HepG2 (cell line): ENCODE measurements at regions not wholly inside any gene's neighbourhood (a gene's known extent, or its start where the extent isn't known, plus 50 kb on each side); places are given as distances from the start of the nearest gene placed in this dataset.

Experiments used
- ATAC-seq: fragments of 200-7000 bp; cut with Tn5 transposase; 3 replicates; pipeline ENCODE4 v1.9.1; 2020; ENCODE audit warnings: mild to moderate bottlenecking, moderate library complexity
- BruUV-seq: library from RNA; stranded (reverse); fragments of 400-500 nt; replicated peaks from 2 replicates; lab custom pipeline; 2021; lab: Mats Ljungman, UMichigan
- CTCF ChIA-PET: fragments of 300-600 bp; formaldehyde crosslinking; extraction: SDS; loops from one replicate; lab custom pipeline; 2021; ENCODE audit warnings: low total read pairs, inconsistent platforms, low intra/inter-chr PET ratio; lab: Yijun Ruan, JAX
- POLR2A ChIA-PET: fragments of 350-600 bp; sonication (Branson Sonifier 250); formaldehyde crosslinking; loops from one replicate; lab custom pipeline; 2020; ENCODE audit warnings: antibody characterized with exemption, inconsistent platforms; lab: Yijun Ruan, JAX
- DNase-seq: peaks from one replicate; pipeline ENCODE4 v3.0.0-alpha.2; 2015; ENCODE audit warnings: low spot score
- FAIRE-seq: peaks from 3 replicates; lab custom pipeline; 2011; peaks lifted over from hg19 to GRCh38; lab: Jason Lieb, UNC
- H2AFZ ChIP-seq: one replicate; pipeline ENCODE4 v1.6.1; 2011; ENCODE audit warnings: low read length, inconsistent platforms
- H3K27ac ChIP-seq: fragments of 300-600 bp; 3 replicates; pipeline ENCODE4 v1.8.0; 2011; ENCODE audit warnings: mixed run types, mild to moderate bottlenecking, mixed read lengths, low read length, inconsistent platforms; ENCODE audit not compliant: insufficient read depth; ENCODE audit errors: extremely low read length
- H3K27me3 ChIP-seq, 2 experiments: fragments of 200-600 bp in 1 of 2; 2 replicates in 1 of 2; 3 replicates in 1 of 2; pipeline versions ENCODE4 v1.6.0 to v1.8.0; 2011; ENCODE audit warnings: low read length in 2 of 2, mild to moderate bottlenecking in 2 of 2, moderate library complexity in 2 of 2, inconsistent platforms in 1 of 2; ENCODE audit not compliant: insufficient read depth in 2 of 2, control insufficient read depth in 1 of 2
- H3K36me3 ChIP-seq, 2 experiments: fragments of 200-600 bp in 1 of 2; replicated peaks in 1 of 2; 2 replicates in 1 of 2; 3 replicates in 1 of 2; pipeline versions ENCODE4 v1.5.1 to v1.8.0; 2011; ENCODE audit warnings: low read length in 2 of 2, inconsistent platforms in 1 of 2; ENCODE audit not compliant: insufficient read depth in 2 of 2, control insufficient read depth in 1 of 2
- H3K4me1 ChIP-seq: 2 replicates; pipeline ENCODE4 v1.5.1; 2012; ENCODE audit warnings: low read length, inconsistent platforms; ENCODE audit not compliant: insufficient read depth
- H3K4me2 ChIP-seq: 2 replicates; pipeline ENCODE4 v1.6.0; 2011; ENCODE audit warnings: low read depth, low read length, inconsistent platforms
- H3K4me3 ChIP-seq, 3 experiments: fragments of 200-600 bp in 1 of 3; sonication (generic), shearing (Covaris generic) in 1 of 3; replicated peaks in 1 of 3; 2 replicates each; pipeline ENCODE4 v1.5.1; 2011 to 2016; ENCODE audit warnings: low read length in 3 of 3, inconsistent platforms in 2 of 3, low read depth in 2 of 3, mild to moderate bottlenecking in 2 of 3, control low read depth in 1 of 3, mixed read lengths in 1 of 3; ENCODE audit not compliant: insufficient read depth in 1 of 3
- H3K79me2 ChIP-seq: one replicate; pipeline ENCODE4 v1.6.1; 2011; ENCODE audit warnings: low read length, inconsistent platforms; ENCODE audit not compliant: insufficient read depth
- H3K9ac ChIP-seq: 2 replicates; pipeline ENCODE4 v1.6.0; 2011; ENCODE audit warnings: mild to moderate bottlenecking, low read depth, low read length, inconsistent platforms; ENCODE audit not compliant: insufficient read depth
- H3K9me3 ChIP-seq: 2 replicates; pipeline ENCODE4 v1.5.1; 2012; ENCODE audit warnings: mild to moderate bottlenecking, low read length
- H4K20me1 ChIP-seq: 2 replicates; pipeline ENCODE4 v1.6.0; 2011; ENCODE audit warnings: inconsistent platforms, mild to moderate bottlenecking, low read length, moderate library complexity; ENCODE audit not compliant: insufficient read depth
- CTCF ChIP-seq: sonication (generic); formaldehyde crosslinking; IDR thresholded peaks from 2 replicates; pipeline ENCODE4 v1.5.0; 2020; ENCODE audit warnings: mild to moderate bottlenecking, missing genetic modification reagents, moderate library complexity
- FOXA3 ChIP-seq: IDR thresholded peaks from 2 replicates; pipeline ENCODE4 v1.6.1; 2016; ENCODE audit warnings: missing genetic modification reagents, missing compliant biosample characterization
- FOXP1 ChIP-seq, 2 experiments: fragments of 450-650 bp in 1 of 2; IDR thresholded peaks; 2 replicates each; pipeline ENCODE4 v1.6.1; 2017 to 2018; ENCODE audit warnings: antibody characterized with exemption in 1 of 2
- GLI4 ChIP-seq: sonication (generic); formaldehyde crosslinking; IDR thresholded peaks from 2 replicates; pipeline ENCODE4 v1.5.1; 2020; ENCODE audit warnings: missing genetic modification reagents, mild to moderate bottlenecking, moderate library complexity, borderline replicate concordance
- HNF4A ChIP-seq: sonication (generic); formaldehyde crosslinking; IDR thresholded peaks from 2 replicates; pipeline ENCODE4 v1.4.0; 2020; ENCODE audit warnings: missing genetic modification reagents
- HOMEZ ChIP-seq: IDR thresholded peaks from 2 replicates; pipeline ENCODE4 v1.6.1; 2016; ENCODE audit warnings: low read depth
- MIER2 ChIP-seq: IDR thresholded peaks from 2 replicates; pipeline ENCODE4 v1.6.1; 2016; ENCODE audit warnings: missing biosample characterization, missing genetic modification reagents
- REPIN1 ChIP-seq: sonication (generic); formaldehyde crosslinking; IDR thresholded peaks from 2 replicates; pipeline ENCODE4 v1.8.0; 2022; ENCODE audit warnings: missing genetic modification reagents, low read depth, mild to moderate bottlenecking, borderline replicate concordance
- SAP130 ChIP-seq: IDR thresholded peaks from 2 replicates; pipeline ENCODE4 v1.6.1; 2016; ENCODE audit warnings: low read depth
- SMC3 ChIP-seq: IDR thresholded peaks from 2 replicates; pipeline ENCODE4 v1.6.1; 2011; ENCODE audit warnings: low read length, improper control_type of control experiment
- TEAD3 ChIP-seq: optimal IDR thresholded peaks from 2 replicates; pipeline ENCODE3; 2016; ENCODE audit warnings: borderline replicate concordance
- THAP11 ChIP-seq: IDR thresholded peaks from 2 replicates; pipeline ENCODE4 v1.6.1; 2016; ENCODE audit warnings: missing biosample characterization, missing genetic modification reagents
- ZMAT3 ChIP-seq: sonication (generic); formaldehyde crosslinking; conservative IDR thresholded peaks from 2 replicates; pipeline ENCODE4 v1.7.0; 2021; ENCODE audit warnings: missing genetic modification reagents
- ZMYM4 ChIP-seq: sonication (generic); formaldehyde crosslinking; IDR thresholded peaks from 2 replicates; pipeline ENCODE4 v1.8.1; 2023; ENCODE audit warnings: mild to moderate bottlenecking, missing genetic modification reagents
- ZNF350 ChIP-seq: sonication (generic); formaldehyde crosslinking; IDR thresholded peaks from 2 replicates; pipeline ENCODE4 v1.4.0; 2020; ENCODE audit warnings: mild to moderate bottlenecking, low read depth, missing genetic modification reagents, borderline replicate concordance
- ZNF512 ChIP-seq: sonication (generic); formaldehyde crosslinking; IDR thresholded peaks from 2 replicates; pipeline ENCODE4 v1.4.0; 2020; ENCODE audit warnings: mild to moderate bottlenecking, missing genetic modification reagents
- ZNF644 ChIP-seq: IDR thresholded peaks from 2 replicates; pipeline ENCODE4 v1.6.1; 2016; ENCODE audit warnings: low read depth
- WGBS: methylation state at CpG from one replicate; pipeline ENCODE4 v1.1.6; 2017; ENCODE audit warnings: low lambda C conversion rate; 5-methylcytosine and 5-hydroxymethylcytosine counted together
- in situ Hi-C: cut with HindIII; loops from 2 replicates; pipeline ENCODE4 v1.10.0; 2017; ENCODE audit warnings: low pct_unique_long_range_greater_than_20kb; ENCODE audit not compliant: extremely low pct_ligation_motif_present
- intact Hi-C: fragments of 100-400 bp; cut with micrococcal nuclease; formaldehyde crosslinking; loops from one replicate; pipeline ENCODE4 v1.10.0; 2022; ENCODE audit not compliant: unreplicated experiment

GRCh38 chr9:1460143-1460769, 410.1 kb downstream of the DMRT2 start:
- WGBS: 12% methylated on average over 7 of the region's 7 CpGs
- Histone ChIP-seq H2AFZ (no peak overlapping the region), H3K36me3 (no peaks in the 10 kb centered on the region), H3K27me3 (no peaks in the 10 kb centered on the region), H3K9ac (no peak overlapping the region), H3K9me3 (no peaks in the 10 kb centered on the region), H3K27ac (no peak overlapping the region), H4K20me1 (no peaks in the 10 kb centered on the region), H3K4me3 (no peak overlapping the region), H3K4me2 (no peak overlapping the region), H3K79me2 (no peaks in the 10 kb centered on the region), H3K4me1 (peaks cover 6% of the 10 kb centered on the region; the same call in 1 of the 2 replicates)
- peak; percentile 52 for FAIRE-seq
- DNase-seq: peak; percentile 53
- ChIA-PET CTCF (interaction anchor here (1.3 to 2.0 kb wide), 2 partner anchors 145 to 377 kb away, joined by 7 to 9 read pairs; no protein-coding TSS in a partner anchor), POLR2A (no interaction called here)
- in situ Hi-C loops: loop anchor here (10.0 to 25.0 kb wide), 2 partner anchors 145 to 377 kb away; no protein-coding TSS in a partner anchor
- no TSS peak for BruUV-seq
- ATAC-seq: peak; percentile 97
- intact Hi-C loops: loop anchor here (1.0 kb wide), 3 partner anchors 145 to 410 kb away; no protein-coding TSS in a partner anchor
- peak; percentile 17; the same call in 1 of the 2 replicates for TF ChIP-seq THAP11
- peak; percentile 35 for TF ChIP-seq TEAD3 (CRISPR knock-in tag)
- TF ChIP-seq HNF4A: peak; percentile 41
- no peak for TF ChIP-seq ZNF512 (CRISPR knock-in tag)
- peak; percentile 96 for TF ChIP-seq FOXA3 (CRISPR knock-in tag)
- 0 out of 2 replicates have a peak, but pooled peaks have one; percentile 35 for TF ChIP-seq HOMEZ (CRISPR knock-in tag)
- no peak for TF ChIP-seq SAP130 (CRISPR knock-in tag)
- 0 out of 2 replicates have a peak, but pooled peaks have one; percentile 21 for TF ChIP-seq MIER2
- TF ChIP-seq ZMAT3 (CRISPR knock-in tag): no peak
- TF ChIP-seq REPIN1 (CRISPR knock-in tag): peak; percentile 36; the same call in 1 of the 2 replicates
- peak; percentile 64; the same call in 1 of the 2 replicates for TF ChIP-seq SMC3
- TF ChIP-seq ZMYM4 (CRISPR knock-in tag): peak; percentile 36; the same call in 1 of the 2 replicates
- TF ChIP-seq CTCF (CRISPR knock-in tag): peak; percentile 87
- no peak for TF ChIP-seq ZNF350 (CRISPR knock-in tag)
- no peak for TF ChIP-seq GLI4
- TF ChIP-seq ZNF644 (CRISPR knock-in tag): peak; percentile 35; the same call in 1 of the 2 replicates
- no peak for TF ChIP-seq FOXP1 (IDR thresholded peaks at IDR 0.05)
- 0 out of 2 replicates have a peak, but pooled peaks have one; percentile 18 for TF ChIP-seq FOXP1 (CRISPR knock-in tag; IDR thresholded peaks at IDR 0.05)
